ENCODE measurements at regions not wholly inside any gene's neighbourhood (a gene's known extent, or its start where the extent isn't known, plus 50 kb on each side); places are given as distances from the start of the nearest gene placed in this dataset.

DNA sequence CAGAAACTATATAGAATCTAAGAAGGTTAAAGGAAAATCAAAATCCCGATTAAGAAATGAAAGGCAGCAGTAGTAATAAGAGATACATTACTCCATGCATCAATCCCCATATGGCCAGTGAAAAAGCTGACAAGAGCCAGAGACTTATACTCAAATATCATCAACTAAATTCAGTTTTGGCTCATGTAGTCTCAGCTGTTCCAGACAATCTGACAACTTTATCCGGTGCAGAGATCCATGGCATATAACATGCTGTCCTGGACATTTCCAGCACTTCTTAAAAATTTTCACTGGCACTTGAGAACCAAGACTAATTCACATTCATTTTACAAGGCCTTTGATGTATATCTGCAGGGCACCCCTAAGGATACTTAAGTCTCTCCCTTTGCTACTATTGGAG is 255.7 kb upstream of the KLHL1 start:
- no peak for DNase-seq
- no peak overlapping the region for H3K27ac Mint-ChIP-seq
- no peak overlapping the region for H3K4me3 Mint-ChIP-seq
- H3K9me3 Mint-ChIP-seq, result peaks cover 4% of the 10 kb centered on the region
- no peaks in the 10 kb centered on the region for H3K4me1 Mint-ChIP-seq (ENCODE audit: low read depth)
- no peaks in the 10 kb centered on the region for H3K27me3 Mint-ChIP-seq
- H3K36me3 Mint-ChIP-seq (ENCODE audit: low read depth), result no peaks in the 10 kb centered on the region

- no peak overlapping the region for H3K27ac Mint-ChIP-seq
- no peaks in the 10 kb centered on the region for H3K4me1 Mint-ChIP-seq (ENCODE audit: low read depth)
- no peak for DNase-seq
- no peaks in the 10 kb centered on the region for H3K36me3 Mint-ChIP-seq (ENCODE audit: low read depth)
- no peaks in the 10 kb centered on the region for H3K27me3 Mint-ChIP-seq
- H3K9me3 Mint-ChIP-seq, result peaks cover 3% of the 10 kb centered on the region
- no peak overlapping the region for H3K4me3 Mint-ChIP-seq
These were observed 254.7 kb upstream of the KLHL1 start for GRCh38 chr13:70362820-70363570.

GRCh38 chr13:70357031-70357430 is 248.8 kb upstream of the KLHL1 start:
- Mint-ChIP-seq H3K27me3 (no peaks in the 10 kb centered on the region), H3K27ac (no peak overlapping the region), H3K9me3 (peaks cover 7% of the 10 kb centered on the region), H3K4me3 (no peak overlapping the region), H3K4me1 (ENCODE audit: low read depth) (no peaks in the 10 kb centered on the region), H3K36me3 (ENCODE audit: low read depth) (no peaks in the 10 kb centered on the region)
- DNase-seq, result no peak

- H3K36me3 Mint-ChIP-seq (ENCODE audit: low read depth), result no peaks in the 10 kb centered on the region
- H3K4me1 Mint-ChIP-seq (ENCODE audit: low read depth), result no peaks in the 10 kb centered on the region
- H3K27ac Mint-ChIP-seq, result no peak overlapping the region
- no peak for DNase-seq
- H3K4me3 Mint-ChIP-seq, result no peak overlapping the region
- H3K9me3 Mint-ChIP-seq, result peaks cover 21% of the 10 kb centered on the region
- no peaks in the 10 kb centered on the region for H3K27me3 Mint-ChIP-seq
These were observed 244.8 kb upstream of the KLHL1 start for GRCh38 chr13:70353096-70353495.

DNA sequence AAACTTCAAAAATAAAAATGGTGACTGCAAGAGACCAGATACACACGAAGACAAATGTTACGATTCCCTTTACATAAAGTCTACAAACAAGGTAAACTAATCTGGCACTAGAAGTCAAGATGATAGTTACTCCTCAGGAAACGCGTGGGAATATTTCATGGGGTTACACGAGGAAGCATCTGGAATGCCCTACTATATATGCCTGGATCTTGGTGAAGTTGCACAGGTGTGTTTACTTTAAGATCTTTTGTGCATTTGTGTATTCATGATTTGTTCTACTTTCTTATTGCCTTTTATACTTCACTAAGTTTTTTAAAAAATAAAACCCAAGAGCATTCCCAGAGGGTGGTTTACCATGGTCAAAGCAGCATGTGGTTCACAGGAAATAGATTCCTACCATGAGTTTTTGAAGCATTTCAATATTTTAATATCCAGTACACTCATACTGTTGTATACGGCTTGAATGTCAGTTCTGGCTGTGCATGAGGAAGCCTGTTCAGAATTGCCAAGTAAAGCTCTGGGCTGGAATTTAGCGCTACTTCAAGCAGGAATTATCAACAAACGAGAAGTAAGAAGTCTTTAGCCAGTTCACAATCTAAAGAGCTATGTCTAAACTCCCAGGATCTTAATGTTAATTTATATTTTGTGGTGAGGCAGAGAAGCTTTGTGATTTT is 239.8 kb upstream of the KLHL1 start:
- Mint-ChIP-seq H3K9me3 (peaks cover 19% of the 10 kb centered on the region), H3K4me1 (ENCODE audit: low read depth) (no peaks in the 10 kb centered on the region), H3K4me3 (no peak overlapping the region), H3K27ac (no peak overlapping the region), H3K36me3 (ENCODE audit: low read depth) (no peaks in the 10 kb centered on the region), H3K27me3 (no peaks in the 10 kb centered on the region)
- DNase-seq, result no peak

- Mint-ChIP-seq H3K27me3 (no peaks in the 10 kb centered on the region), H3K4me3 (no peak overlapping the region), H3K4me1 (ENCODE audit: low read depth) (no peaks in the 10 kb centered on the region), H3K27ac (no peak overlapping the region), H3K9me3 (peaks cover 10% of the 10 kb centered on the region), H3K36me3 (ENCODE audit: low read depth) (no peaks in the 10 kb centered on the region)
- DNase-seq, result no peak
These were observed 231.5 kb upstream of the KLHL1 start for GRCh38 chr13:70339738-70340137.

DNA sequence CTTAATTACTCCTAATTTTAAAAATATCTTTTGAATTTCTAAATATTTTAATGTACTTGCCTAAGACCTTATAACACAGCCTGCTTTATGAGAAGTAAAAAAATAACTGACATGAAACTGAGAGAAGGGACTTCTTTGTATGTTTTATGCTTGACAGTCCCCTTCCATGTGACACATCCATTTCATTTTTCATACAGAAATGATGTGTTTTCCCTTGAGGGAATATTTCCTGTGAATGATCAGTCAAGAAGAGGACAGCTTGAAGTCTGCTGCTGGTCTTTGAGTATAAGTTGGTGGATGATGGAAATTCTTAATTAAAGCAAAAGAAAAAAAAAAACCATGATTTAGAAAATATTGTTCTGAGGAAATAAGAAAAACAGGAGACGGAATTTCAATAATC is 230.4 kb upstream of the KLHL1 start:
- H3K36me3 Mint-ChIP-seq (ENCODE audit: low read depth), result no peaks in the 10 kb centered on the region
- H3K27ac Mint-ChIP-seq, result no peak overlapping the region
- H3K27me3 Mint-ChIP-seq, result no peaks in the 10 kb centered on the region
- no peak for DNase-seq
- peaks cover 10% of the 10 kb centered on the region for H3K9me3 Mint-ChIP-seq
- H3K4me3 Mint-ChIP-seq, result no peak overlapping the region
- H3K4me1 Mint-ChIP-seq (ENCODE audit: low read depth), result no peaks in the 10 kb centered on the region

- no peak for DNase-seq
- Mint-ChIP-seq H3K4me3 (no peak overlapping the region), H3K4me1 (ENCODE audit: low read depth) (no peaks in the 10 kb centered on the region), H3K27me3 (no peaks in the 10 kb centered on the region), H3K9me3 (peaks cover 10% of the 10 kb centered on the region), H3K27ac (no peak overlapping the region), H3K36me3 (ENCODE audit: low read depth) (no peaks in the 10 kb centered on the region)
These were observed 228.6 kb upstream of the KLHL1 start for GRCh38 chr13:70336866-70337265.

DNA sequence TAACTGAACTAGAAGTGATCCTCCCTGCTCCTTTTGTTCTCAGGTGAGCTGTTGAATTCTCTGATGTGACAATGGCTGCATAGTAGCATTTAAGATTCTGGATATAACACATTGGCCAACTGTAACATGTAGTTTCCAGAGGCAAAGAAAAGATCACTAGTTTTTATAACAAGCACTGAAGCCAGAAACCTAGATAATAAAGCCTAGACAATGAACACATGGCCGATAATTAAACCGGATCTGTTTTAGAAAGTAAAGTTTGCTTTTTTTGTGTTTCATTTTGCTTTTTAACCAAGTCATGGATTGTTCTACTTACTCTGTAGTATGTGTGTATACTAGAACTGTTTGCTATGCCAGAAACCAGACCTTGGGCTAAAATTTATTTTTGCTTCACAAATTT is 225.5 kb upstream of the KLHL1 start:
- no peak overlapping the region for H3K27ac Mint-ChIP-seq
- H3K4me3 Mint-ChIP-seq, result no peak overlapping the region
- H3K9me3 Mint-ChIP-seq, result peaks cover 7% of the 10 kb centered on the region
- DNase-seq, result no peak
- no peaks in the 10 kb centered on the region for H3K36me3 Mint-ChIP-seq (ENCODE audit: low read depth)
- no peaks in the 10 kb centered on the region for H3K4me1 Mint-ChIP-seq (ENCODE audit: low read depth)
- no peaks in the 10 kb centered on the region for H3K27me3 Mint-ChIP-seq

DNA sequence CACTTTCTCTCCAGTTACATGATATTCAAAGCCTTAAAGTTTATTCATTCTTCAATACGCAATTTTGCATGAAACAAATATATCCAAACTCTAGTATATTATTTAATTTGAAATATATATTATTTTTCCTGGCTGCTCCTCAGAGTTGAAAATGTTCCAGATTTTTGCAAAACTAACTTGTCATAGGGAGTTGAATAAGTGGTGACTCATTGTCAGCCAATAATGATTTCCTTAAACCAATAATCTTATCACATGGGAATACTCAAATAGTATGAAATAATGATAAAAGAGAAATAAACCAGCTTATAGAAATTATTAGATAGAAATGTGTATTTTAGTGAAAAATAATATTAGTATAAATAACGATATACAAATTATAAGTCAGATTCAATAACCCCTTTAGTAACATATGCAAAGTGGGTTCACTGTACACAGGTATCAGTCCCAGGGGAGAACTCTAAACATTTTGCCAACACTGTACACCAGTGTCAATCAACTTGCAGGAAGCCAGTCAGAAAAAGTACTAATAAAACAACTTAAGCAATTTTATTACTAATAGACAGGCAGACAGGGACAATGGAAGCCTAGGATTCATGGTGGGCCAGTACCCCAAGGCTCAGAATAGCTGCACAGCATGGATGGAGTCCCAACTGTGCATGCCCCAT is 222.6 kb upstream of the KLHL1 start:
- no peak overlapping the region for H3K4me3 Mint-ChIP-seq
- H3K27ac Mint-ChIP-seq, result no peak overlapping the region
- peaks cover 7% of the 10 kb centered on the region for H3K9me3 Mint-ChIP-seq
- DNase-seq, result no peak
- H3K4me1 Mint-ChIP-seq (ENCODE audit: low read depth), result no peaks in the 10 kb centered on the region
- no peaks in the 10 kb centered on the region for H3K36me3 Mint-ChIP-seq (ENCODE audit: low read depth)
- no peaks in the 10 kb centered on the region for H3K27me3 Mint-ChIP-seq

- Mint-ChIP-seq H3K4me3 (no peak overlapping the region), H3K4me1 (ENCODE audit: low read depth) (no peaks in the 10 kb centered on the region), H3K27ac (no peak overlapping the region), H3K9me3 (peaks cover 8% of the 10 kb centered on the region), H3K36me3 (ENCODE audit: low read depth) (no peaks in the 10 kb centered on the region), H3K27me3 (no peaks in the 10 kb centered on the region)
- no peak for DNase-seq
These were observed 216.3 kb upstream of the KLHL1 start for GRCh38 chr13:70324519-70324918.

- Mint-ChIP-seq H3K9me3 (peaks cover 4% of the 10 kb centered on the region), H3K36me3 (ENCODE audit: low read depth) (no peaks in the 10 kb centered on the region), H3K4me3 (no peak overlapping the region), H3K27ac (no peak overlapping the region), H3K27me3 (no peaks in the 10 kb centered on the region), H3K4me1 (ENCODE audit: low read depth) (no peaks in the 10 kb centered on the region)
- DNase-seq, result no peak
These were observed 202.9 kb upstream of the KLHL1 start for GRCh38 chr13:70311191-70311590.

- H3K27ac Mint-ChIP-seq, result no peak overlapping the region
- DNase-seq, result no peak
- peaks cover 4% of the 10 kb centered on the region for H3K9me3 Mint-ChIP-seq
- H3K36me3 Mint-ChIP-seq (ENCODE audit: low read depth), result no peaks in the 10 kb centered on the region
- no peaks in the 10 kb centered on the region for H3K4me1 Mint-ChIP-seq (ENCODE audit: low read depth)
- no peaks in the 10 kb centered on the region for H3K27me3 Mint-ChIP-seq
- no peak overlapping the region for H3K4me3 Mint-ChIP-seq
These were observed 202.3 kb upstream of the KLHL1 start for GRCh38 chr13:70310396-70311119.

DNA sequence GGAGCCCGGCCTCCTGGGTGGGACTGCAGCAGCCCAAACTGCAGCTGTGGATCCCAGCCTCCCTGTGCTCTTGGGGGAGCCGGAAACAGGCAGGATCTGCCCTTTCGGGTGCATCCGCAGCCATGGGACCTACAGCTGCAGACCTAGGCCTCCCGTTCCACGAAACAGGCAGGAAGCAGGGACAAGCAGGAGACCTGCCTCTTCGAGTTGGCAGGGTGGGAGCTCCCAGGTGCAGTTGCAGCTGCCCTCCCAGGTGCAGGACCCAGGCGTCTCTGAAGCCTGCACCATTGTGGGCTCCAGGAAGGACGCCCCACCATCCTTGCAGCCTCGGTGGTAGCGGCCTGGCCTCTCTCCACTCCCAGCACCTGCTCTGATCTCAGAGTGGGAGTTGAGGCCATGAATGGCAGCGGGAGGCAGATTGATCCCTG is 189.0 kb upstream of the KLHL1 start:
- Mint-ChIP-seq H3K9me3 (peaks cover 22% of the 10 kb centered on the region), H3K36me3 (ENCODE audit: low read depth) (no peaks in the 10 kb centered on the region), H3K27me3 (no peaks in the 10 kb centered on the region), H3K4me3 (no peak overlapping the region), H3K27ac (no peak overlapping the region), H3K4me1 (ENCODE audit: low read depth) (no peaks in the 10 kb centered on the region)
- no peak for DNase-seq
